ENCODE measurements at regions not wholly inside any gene's neighbourhood (a gene's known extent, or its start where the extent isn't known, plus 50 kb on each side); places are given as distances from the start of the nearest gene placed in this dataset.

GRCh38 chr1:188122646-188123045 is 1293.9 kb downstream of the PLA2G4A start:
- no peak for TF ChIP-seq TAF1 (IDR thresholded peaks at IDR 0.05; ENCODE audit: low read depth)
- TF ChIP-seq CTCF (IDR thresholded peaks at IDR 0.05; ENCODE audit: poor library complexity, severe bottlenecking) = no peak
- TF ChIP-seq EZH2 (IDR thresholded peaks at IDR 0.05; ENCODE audit: borderline replicate concordance, insufficient read depth, low read length, poor library complexity, severe bottlenecking) = no peak
- no peak for TF ChIP-seq POLR2AphosphoS5 (IDR thresholded peaks at IDR 0.05)
- TF ChIP-seq REST (IDR thresholded peaks at IDR 0.05; ENCODE audit: borderline replicate concordance) = no peak
- TF ChIP-seq EP300 (conservative IDR thresholded peaks at IDR 0.05; ENCODE audit: poor library complexity, severe bottlenecking) = no peak
